ENCODE measurements at regions not wholly inside any gene's neighbourhood (a gene's known extent, or its start where the extent isn't known, plus 50 kb on each side); places are given as distances from the start of the nearest gene placed in this dataset.

- Histone ChIP-seq H3K27ac (no peak overlapping the region), H3K4me1 (replicated peaks in 1 of 2) (no peaks in the 10 kb centered on the region), H3K36me3 (replicated peaks in 1 of 2) (no peaks in the 10 kb centered on the region), H3K4me3 (no peak overlapping the region), H3K9me3 (replicated peaks in 1 of 3) (no peaks in the 10 kb centered on the region), H3K27me3 (no peaks in the 10 kb centered on the region)
- 53 to 61% (median 57%) methylated on average over 7 of the region's 7 CpGs for whole genome bisulfite sequencing, 4 donors
- no peak for TF ChIP-seq CTCF (IDR thresholded peaks at IDR 0.05)
- no peak for TF ChIP-seq POLR2A (IDR thresholded peaks at IDR 0.05)
- intact Hi-C loops (cut with DNase I), result no loop called here
- DNase-seq, result no peak
Observed at GRCh38 chr17:72400488-72400827, 279.6 kb downstream of the SOX9 start.

- H3K4me1 ChIP-seq (replicated peaks in 1 of 2), result no peaks in the 10 kb centered on the region
- DNase-seq, result no peak
- no peak overlapping the region for H3K4me3 ChIP-seq
- H3K9me3 ChIP-seq (replicated peaks in 1 of 3), result no peaks in the 10 kb centered on the region
- intact Hi-C loops (cut with DNase I), result no loop called here
- H3K36me3 ChIP-seq (replicated peaks in 1 of 2), result no peaks in the 10 kb centered on the region
- no peak overlapping the region for H3K27ac ChIP-seq
- TF ChIP-seq POLR2A (IDR thresholded peaks at IDR 0.05) (no peak), CTCF (IDR thresholded peaks at IDR 0.05) (no peak)
- H3K27me3 ChIP-seq, result no peaks in the 10 kb centered on the region
- WGBS, 4 donors, result 76 to 85% (median 80%) methylated on average over 3 of the region's 3 CpGs
Observed at GRCh38 chr17:72400863-72401262, 280.0 kb downstream of the SOX9 start.

DNA sequence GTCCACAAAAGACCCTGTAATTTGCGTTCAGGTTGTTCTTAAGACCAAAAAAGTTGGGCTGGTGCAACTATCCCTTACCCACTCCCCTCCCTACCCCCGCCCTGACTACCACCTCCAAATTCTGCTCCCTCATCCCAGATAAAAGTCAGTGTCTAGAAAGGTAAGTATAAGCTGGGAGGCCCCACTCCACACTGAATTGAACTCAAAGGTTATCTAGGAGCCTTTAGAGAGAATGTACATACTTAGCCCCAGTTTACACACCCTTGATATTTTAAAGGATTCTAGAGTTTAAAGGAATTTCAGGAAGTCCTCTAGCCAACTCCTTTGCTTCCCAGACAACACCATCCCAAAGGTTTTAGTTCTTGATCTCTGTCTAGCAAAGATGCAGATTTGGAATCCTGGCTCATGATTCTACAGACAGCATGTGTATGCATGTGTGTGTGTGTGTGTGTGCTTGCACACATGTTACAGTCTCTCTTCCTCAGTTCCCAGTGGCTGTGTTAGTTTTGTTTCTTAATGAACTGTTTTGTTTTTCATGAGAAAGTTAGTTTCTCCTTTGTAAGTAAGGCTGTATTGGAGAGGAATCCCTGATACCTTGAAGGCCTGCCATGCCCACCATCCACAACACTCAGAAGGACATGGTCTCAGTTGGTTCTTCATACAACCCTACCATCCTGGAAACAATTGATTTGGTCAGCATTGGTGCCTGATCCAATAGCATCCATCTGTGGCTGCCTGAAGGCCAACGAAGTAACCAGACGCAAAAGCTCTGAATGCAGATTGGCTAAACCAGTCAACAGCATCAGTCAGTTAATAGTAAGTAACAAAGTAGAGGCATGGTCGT, 281.3 kb downstream of the SOX9 start:
- Histone ChIP-seq H3K27ac (no peak overlapping the region), H3K4me3 (no peak overlapping the region), H3K36me3 (replicated peaks in 1 of 2) (no peaks in the 10 kb centered on the region), H3K27me3 (no peaks in the 10 kb centered on the region), H3K4me1 (replicated peaks in 1 of 2) (peaks cover 0 to under 1% of the 10 kb centered on the region in 2 donors), H3K9me3 (replicated peaks in 1 of 3) (no peaks in the 10 kb centered on the region)
- DNase-seq, result no peak
- TF ChIP-seq POLR2A (IDR thresholded peaks at IDR 0.05) (no peak), CTCF (IDR thresholded peaks at IDR 0.05) (no peak)
- WGBS, 4 donors, result 55 to 87% (median 83%) methylated on average over 5 of the region's 5 CpGs
- intact Hi-C loops (cut with DNase I), result no loop called here

GRCh38 chr17:72402727-72403210, 281.9 kb downstream of the SOX9 start:
- no peak overlapping the region for H3K4me3 ChIP-seq
- H3K9me3 ChIP-seq (replicated peaks in 1 of 3), result no peaks in the 10 kb centered on the region
- intact Hi-C loops (cut with DNase I), result no loop called here
- no peak overlapping the region for H3K27ac ChIP-seq
- 47 to 73% (median 60%) methylated on average over 5 of the region's 5 CpGs for WGBS, 4 donors
- DNase-seq, result no peak
- H3K36me3 ChIP-seq (replicated peaks in 1 of 2), result no peaks in the 10 kb centered on the region
- H3K27me3 ChIP-seq, result no peaks in the 10 kb centered on the region
- peaks cover 0 to 7% of the 10 kb centered on the region in 2 donors for H3K4me1 ChIP-seq (replicated peaks in 1 of 2)
- TF ChIP-seq POLR2A (IDR thresholded peaks at IDR 0.05) (no peak), CTCF (IDR thresholded peaks at IDR 0.05) (no peak)
